Adrenal gland (tissue), 9 donors: ENCODE measurements at regions not wholly inside any gene's neighbourhood (a gene's known extent, or its start where the extent isn't known, plus 50 kb on each side); places are given as distances from the start of the nearest gene placed in this dataset.

ENCODE experiments used
- DNase-seq, 7 donors: peaks; one replicate each; pipeline ENCODE4 v3.0.0-alpha.2; 2019 to 2020
- H3K27ac ChIP-seq, 5 donors: fragments of 200-600 bp; sonication (generic) in 4 of 5; 1 replicate in 3 of 5; 2 replicates in 2 of 5; pipeline versions ENCODE4 v1.5.1 to v1.8.0; 2016 to 2020; ENCODE audit warnings: mild to moderate bottlenecking in 1 of 5
- H3K27me3 ChIP-seq: fragments of 200-600 bp; 2 replicates; pipeline ENCODE4 v1.8.0; 2021
- H3K36me3 ChIP-seq, 2 donors: fragments of 200-600 bp; replicated peaks in 1 of 2; 1 replicate in 1 of 2; 2 replicates in 1 of 2; pipeline versions ENCODE4 v1.5.1 to v1.8.0; 2018 to 2022
- H3K4me1 ChIP-seq, 2 donors: fragments of 200-600 bp; replicated peaks in 1 of 2; 1 replicate in 1 of 2; 2 replicates in 1 of 2; pipeline versions ENCODE4 v1.5.1 to v1.8.0; 2018 to 2021
- H3K4me3 ChIP-seq, 4 donors: fragments of 200-600 bp; sonication (generic) in 3 of 4; one replicate each; pipeline ENCODE4 v1.5.1; 2016 to 2018
- H3K9me3 ChIP-seq, 3 donors: fragments of 200-600 bp; sonication (generic) in 1 of 3; replicated peaks in 1 of 3; 1 replicate in 2 of 3; 2 replicates in 1 of 3; pipeline versions ENCODE4 v1.5.1 to v1.8.0; 2016 to 2021
- CTCF ChIP-seq, 6 experiments: fragments of 450-650 bp in 4 of 6; fragments of 200-600 bp in 2 of 6; sonication (generic) in 1 of 6; IDR thresholded peaks; 1 replicate in 5 of 6; 2 replicates in 1 of 6; pipeline versions ENCODE4 v1.5.1 to v1.8.0; 2016 to 2021; ENCODE audit warnings: antibody characterized with exemption in 6 of 6, mild to moderate bottlenecking in 2 of 6, moderate library complexity in 1 of 6
- POLR2A ChIP-seq, 2 donors: fragments of 450-650 bp; IDR thresholded peaks; one replicate each; pipeline ENCODE4 v1.6.1; 2017; ENCODE audit warnings: antibody characterized with exemption in 2 of 2, mild to moderate bottlenecking in 2 of 2, moderate library complexity in 1 of 2
- WGBS, 4 donors: extraction: QIAGEN DNeasy Blood & Tissue Kit in 2 of 4; methylation state at CpG; one replicate each; pipeline versions ENCODE4 v1.1.5 to v1.1.7; 2013 to 2017; 5-methylcytosine and 5-hydroxymethylcytosine counted together
- intact Hi-C, 2 donors: fragments of 100-400 bp; cut with DNase I; formaldehyde crosslinking; loops; one replicate each; pipeline versions ENCODE4 v1.14.1 to v1.15.0; 2022 to 2023
- donor health status: healthy with polysubstance abuse.
- donor health status: Bipolar disorder and iron deficiency.
- donor health status: DM: yes; HTN: yes; CAD: no.
- donor health status: DM: no; HTN: no; CAD: no.
- donor health status: DM: no; HTN: no; CAD: no.

- no peaks in the 10 kb centered on the region for H3K27me3 ChIP-seq
- no peaks in the 10 kb centered on the region for H3K36me3 ChIP-seq
- DNase-seq: no peak
- intact Hi-C loops: no loop called here
- no peaks in the 10 kb centered on the region for H3K4me1 ChIP-seq
- no peak overlapping the region for H3K27ac ChIP-seq
- TF ChIP-seq CTCF (IDR thresholded peaks at IDR 0.05) (no peak), POLR2A (IDR thresholded peaks at IDR 0.05) (no peak)
- H3K9me3 ChIP-seq: no peaks in the 10 kb centered on the region
- no peak overlapping the region for H3K4me3 ChIP-seq
- 32 to 58% (median 42%) methylated on average over 1 of the region's 1 CpG for WGBS, 4 donors
These were observed 87.6 kb downstream of the TEX13C start for GRCh38 chrX:125407314-125407713.

- DNase-seq: no peak
- intact Hi-C loops: no loop called here
- Histone ChIP-seq H3K27ac (no peak overlapping the region), H3K27me3 (no peaks in the 10 kb centered on the region), H3K36me3 (no peaks in the 10 kb centered on the region), H3K4me3 (no peak overlapping the region), H3K9me3 (no peaks in the 10 kb centered on the region), H3K4me1 (no peaks in the 10 kb centered on the region)
- no peak for TF ChIP-seq POLR2A (IDR thresholded peaks at IDR 0.05)
- no peak for TF ChIP-seq CTCF (IDR thresholded peaks at IDR 0.05)
- WGBS, 4 donors: 73 to 90% (median 80%) methylated on average over 4 of the region's 4 CpGs
These were observed 101.1 kb downstream of the TEX13C start for GRCh38 chrX:125420809-125421208.

- intact Hi-C loops: no loop called here
These were observed 103.3 kb downstream of the TEX13C start for GRCh38 chrX:125422986-125423385.

GRCh38 chrX:125424536-125424935, 104.9 kb downstream of the TEX13C start:
- 42 to 65% (median 44%) methylated on average over 1 of the region's 1 CpG for WGBS, 4 donors
- no peak overlapping the region for H3K4me3 ChIP-seq
- intact Hi-C loops: no loop called here
- TF ChIP-seq CTCF (IDR thresholded peaks at IDR 0.05): no peak
- no peak for TF ChIP-seq POLR2A (IDR thresholded peaks at IDR 0.05)
- no peaks in the 10 kb centered on the region for H3K9me3 ChIP-seq
- H3K36me3 ChIP-seq: no peaks in the 10 kb centered on the region
- H3K27ac ChIP-seq: no peak overlapping the region
- no peak for DNase-seq
- H3K27me3 ChIP-seq: no peaks in the 10 kb centered on the region
- no peaks in the 10 kb centered on the region for H3K4me1 ChIP-seq

More at GRCh38 chrX:125422986-125423385, 103.3 kb downstream of the TEX13C start:
- H3K36me3 ChIP-seq: no peaks in the 10 kb centered on the region
- H3K4me1 ChIP-seq: no peaks in the 10 kb centered on the region
- no peak for DNase-seq
- no peak overlapping the region for H3K4me3 ChIP-seq
- no peak for TF ChIP-seq CTCF (IDR thresholded peaks at IDR 0.05)
- no peak for TF ChIP-seq POLR2A (IDR thresholded peaks at IDR 0.05)
- 66 to 74% (median 70%) methylated on average over 3 of the region's 3 CpGs for WGBS, 4 donors
- no peaks in the 10 kb centered on the region for H3K27me3 ChIP-seq
- H3K9me3 ChIP-seq: no peaks in the 10 kb centered on the region
- H3K27ac ChIP-seq: no peak overlapping the region
